ENCODE measurements at regions not wholly inside any gene's neighbourhood (a gene's known extent, or its start where the extent isn't known, plus 50 kb on each side); places are given as distances from the start of the nearest gene placed in this dataset.

DNA sequence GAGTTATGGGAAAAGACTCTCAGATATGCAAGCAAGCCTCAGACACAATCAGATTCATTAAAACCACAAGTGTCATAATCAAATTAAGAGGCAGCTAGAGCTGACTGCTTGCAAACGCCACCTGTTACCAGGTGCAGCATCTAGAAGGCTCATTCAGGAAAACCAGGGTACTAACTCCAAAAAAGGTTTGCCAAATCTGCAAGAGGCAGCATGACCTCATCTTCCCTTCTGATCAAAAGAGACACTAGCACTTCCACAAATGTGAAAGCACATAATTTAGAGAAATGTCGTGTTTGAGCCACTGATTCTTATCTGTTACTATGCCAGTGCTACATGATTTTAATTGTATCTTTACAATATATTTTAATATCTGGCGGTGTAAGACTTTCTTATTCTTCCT lies 123.3 kb upstream of the NANOGP8 start:
- no peaks in the 10 kb centered on the region for H3K27me3 ChIP-seq (ENCODE audit: low read depth, low read length)
- no peaks in the 10 kb centered on the region for H3K9me3 ChIP-seq (ENCODE audit: control insufficient read depth in 1 of 2, low read length in 2 of 2)
- no peak overlapping the region for H3K27ac ChIP-seq (ENCODE audit: low read length)
- no peaks in the 10 kb centered on the region for H3K4me1 ChIP-seq (ENCODE audit: control insufficient read depth in 1 of 2, insufficient read depth in 2 of 2, low read length in 2 of 2)
- no peak overlapping the region for H3K4me3 ChIP-seq (ENCODE audit: low read depth in 1 of 2, low read length in 2 of 2)
- H3K36me3 ChIP-seq (ENCODE audit: control insufficient read depth in 1 of 2, insufficient read depth in 2 of 2, low read length in 2 of 2), result no peaks in the 10 kb centered on the region

DNA sequence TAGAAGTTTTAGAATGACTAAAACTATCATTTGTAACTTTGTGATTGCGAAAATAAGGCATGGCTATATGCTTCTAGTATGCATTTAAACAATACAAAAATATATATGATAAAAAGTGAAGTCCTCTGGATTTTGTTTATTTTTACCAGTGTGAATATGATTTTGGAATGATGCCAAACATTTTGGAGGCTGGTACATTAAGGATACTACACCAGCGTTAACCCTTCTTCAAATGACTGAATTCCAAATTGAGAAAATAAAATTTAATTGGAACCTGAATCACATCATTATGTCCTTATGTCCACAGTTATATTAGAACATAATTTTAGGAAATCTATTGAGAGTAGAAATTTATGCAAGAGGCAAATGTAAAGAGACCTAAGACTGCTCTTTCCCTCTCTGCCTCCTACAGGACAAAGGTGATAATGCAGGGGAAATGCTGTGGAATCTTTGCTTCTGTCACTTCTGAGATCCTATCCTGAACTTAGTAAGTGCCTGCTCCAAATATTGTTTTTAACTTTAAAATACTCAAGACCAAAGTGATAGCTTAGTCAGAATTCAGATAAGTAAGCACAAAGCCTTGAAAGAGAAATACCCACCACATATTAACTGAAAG lies 121.1 kb upstream of the NANOGP8 start:
- no peaks in the 10 kb centered on the region for H3K36me3 ChIP-seq (ENCODE audit: control insufficient read depth in 1 of 2, insufficient read depth in 2 of 2, low read length in 2 of 2)
- no peak overlapping the region for H3K4me3 ChIP-seq (ENCODE audit: low read depth in 1 of 2, low read length in 2 of 2)
- H3K4me1 ChIP-seq (ENCODE audit: control insufficient read depth in 1 of 2, insufficient read depth in 2 of 2, low read length in 2 of 2), result no peaks in the 10 kb centered on the region
- no peaks in the 10 kb centered on the region for H3K9me3 ChIP-seq (ENCODE audit: control insufficient read depth in 1 of 2, low read length in 2 of 2)
- no peak overlapping the region for H3K27ac ChIP-seq (ENCODE audit: low read length)
- H3K27me3 ChIP-seq (ENCODE audit: low read depth, low read length), result no peaks in the 10 kb centered on the region

DNA sequence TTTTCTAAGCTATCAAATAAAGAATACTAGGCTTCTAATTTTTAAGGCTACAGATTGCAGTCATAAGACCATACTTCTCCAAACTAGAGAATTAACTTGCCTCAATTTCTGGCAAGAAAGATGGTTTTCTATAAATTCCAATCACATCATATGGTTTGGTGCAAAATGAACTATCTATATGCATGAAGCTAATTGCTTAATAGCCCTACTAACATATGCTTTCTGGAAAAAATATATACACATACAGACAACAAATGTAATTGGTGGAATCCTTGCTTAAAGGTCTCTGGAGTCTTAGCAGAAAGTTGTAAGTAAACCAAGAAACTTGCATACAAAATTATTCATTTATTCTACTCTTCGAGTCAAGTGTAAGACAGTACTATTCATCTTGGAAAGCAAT lies 113.1 kb upstream of the NANOGP8 start:
- H3K9me3 ChIP-seq (ENCODE audit: control insufficient read depth in 1 of 2, low read length in 2 of 2), result no peaks in the 10 kb centered on the region
- no peaks in the 10 kb centered on the region for H3K27me3 ChIP-seq (ENCODE audit: low read depth, low read length)
- no peak overlapping the region for H3K4me3 ChIP-seq (ENCODE audit: low read depth in 1 of 2, low read length in 2 of 2)
- no peaks in the 10 kb centered on the region for H3K4me1 ChIP-seq (ENCODE audit: control insufficient read depth in 1 of 2, insufficient read depth in 2 of 2, low read length in 2 of 2)
- H3K36me3 ChIP-seq (ENCODE audit: control insufficient read depth in 1 of 2, insufficient read depth in 2 of 2, low read length in 2 of 2), result no peaks in the 10 kb centered on the region
- H3K27ac ChIP-seq (ENCODE audit: low read length), result no peak overlapping the region

GRCh38 chr15:35197754-35198153 lies 112.7 kb upstream of the NANOGP8 start:
- H3K36me3 ChIP-seq (ENCODE audit: control insufficient read depth in 1 of 2, insufficient read depth in 2 of 2, low read length in 2 of 2), result no peaks in the 10 kb centered on the region
- H3K9me3 ChIP-seq (ENCODE audit: control insufficient read depth in 1 of 2, low read length in 2 of 2), result no peaks in the 10 kb centered on the region
- H3K27me3 ChIP-seq (ENCODE audit: low read depth, low read length), result no peaks in the 10 kb centered on the region
- no peak overlapping the region for H3K27ac ChIP-seq (ENCODE audit: low read length)
- H3K4me3 ChIP-seq (ENCODE audit: low read depth in 1 of 2, low read length in 2 of 2), result no peak overlapping the region
- no peaks in the 10 kb centered on the region for H3K4me1 ChIP-seq (ENCODE audit: control insufficient read depth in 1 of 2, insufficient read depth in 2 of 2, low read length in 2 of 2)

DNA sequence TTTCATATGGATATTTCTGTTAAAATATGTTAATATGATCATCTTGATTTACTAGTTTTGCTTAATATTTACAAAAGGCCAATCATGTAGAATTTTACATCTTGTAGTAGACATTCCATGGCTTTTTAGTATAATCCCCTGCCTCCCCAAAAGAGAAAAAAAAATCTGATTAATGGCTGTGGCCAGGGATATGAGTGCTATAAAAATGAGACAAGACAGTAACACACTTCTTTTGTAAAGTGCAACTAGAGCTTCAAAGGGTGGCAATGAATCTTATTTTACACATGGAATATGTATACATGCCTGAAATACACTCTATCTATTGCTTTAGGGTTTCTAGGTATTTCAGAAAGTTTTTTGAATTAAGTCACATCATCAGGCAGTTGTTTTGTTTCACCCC lies 112.2 kb upstream of the NANOGP8 start:
- H3K4me1 ChIP-seq (ENCODE audit: control insufficient read depth in 1 of 2, insufficient read depth in 2 of 2, low read length in 2 of 2), result no peaks in the 10 kb centered on the region
- no peak overlapping the region for H3K4me3 ChIP-seq (ENCODE audit: low read depth in 1 of 2, low read length in 2 of 2)
- H3K9me3 ChIP-seq (ENCODE audit: control insufficient read depth in 1 of 2, low read length in 2 of 2), result peaks cover 0 to under 1% of the 10 kb centered on the region in 2 donors
- no peak overlapping the region for H3K27ac ChIP-seq (ENCODE audit: low read length)
- H3K27me3 ChIP-seq (ENCODE audit: low read depth, low read length), result no peaks in the 10 kb centered on the region
- H3K36me3 ChIP-seq (ENCODE audit: control insufficient read depth in 1 of 2, insufficient read depth in 2 of 2, low read length in 2 of 2), result no peaks in the 10 kb centered on the region

GRCh38 chr15:35196273-35196672 lies 111.2 kb upstream of the NANOGP8 start:
- Histone ChIP-seq H3K4me1 (ENCODE audit: control insufficient read depth in 1 of 2, insufficient read depth in 2 of 2, low read length in 2 of 2) (no peaks in the 10 kb centered on the region), H3K27ac (ENCODE audit: low read length) (no peak overlapping the region), H3K9me3 (ENCODE audit: control insufficient read depth in 1 of 2, low read length in 2 of 2) (peaks cover 8 to 10% of the 10 kb centered on the region in 2 donors), H3K36me3 (ENCODE audit: control insufficient read depth in 1 of 2, insufficient read depth in 2 of 2, low read length in 2 of 2) (no peaks in the 10 kb centered on the region), H3K27me3 (ENCODE audit: low read depth, low read length) (no peaks in the 10 kb centered on the region), H3K4me3 (ENCODE audit: low read depth in 1 of 2, low read length in 2 of 2) (no peak overlapping the region)

GRCh38 chr15:35195649-35196048 lies 110.6 kb upstream of the NANOGP8 start:
- no peak overlapping the region for H3K4me3 ChIP-seq (ENCODE audit: low read depth in 1 of 2, low read length in 2 of 2)
- no peaks in the 10 kb centered on the region for H3K36me3 ChIP-seq (ENCODE audit: control insufficient read depth in 1 of 2, insufficient read depth in 2 of 2, low read length in 2 of 2)
- H3K4me1 ChIP-seq (ENCODE audit: control insufficient read depth in 1 of 2, insufficient read depth in 2 of 2, low read length in 2 of 2), result no peaks in the 10 kb centered on the region
- no peak overlapping the region for H3K27ac ChIP-seq (ENCODE audit: low read length)
- peaks cover 10 to 14% of the 10 kb centered on the region in 2 donors for H3K9me3 ChIP-seq (ENCODE audit: control insufficient read depth in 1 of 2, low read length in 2 of 2)
- H3K27me3 ChIP-seq (ENCODE audit: low read depth, low read length), result no peaks in the 10 kb centered on the region

DNA sequence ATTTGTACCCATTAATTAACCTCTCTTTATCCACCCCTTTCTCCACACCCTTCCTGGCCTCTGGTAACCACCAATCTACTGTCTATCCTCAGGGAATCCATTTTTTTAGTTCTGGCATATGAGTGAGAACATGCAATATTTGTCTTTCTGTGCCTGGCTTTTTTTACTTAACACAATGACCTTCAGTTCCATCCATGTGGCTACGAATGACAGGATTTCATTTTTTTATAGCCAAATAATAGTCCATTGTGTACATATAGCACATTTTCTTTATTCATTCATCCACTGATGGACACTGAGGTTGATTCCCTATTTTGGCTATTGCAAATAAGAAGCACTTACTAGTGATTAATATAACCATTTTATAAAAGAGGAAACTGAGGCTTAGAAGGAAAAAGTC lies 109.9 kb upstream of the NANOGP8 start:
- H3K4me1 ChIP-seq (ENCODE audit: control insufficient read depth in 1 of 2, insufficient read depth in 2 of 2, low read length in 2 of 2), result no peaks in the 10 kb centered on the region
- H3K4me3 ChIP-seq (ENCODE audit: low read depth in 1 of 2, low read length in 2 of 2), result no peak overlapping the region
- no peaks in the 10 kb centered on the region for H3K36me3 ChIP-seq (ENCODE audit: control insufficient read depth in 1 of 2, insufficient read depth in 2 of 2, low read length in 2 of 2)
- H3K9me3 ChIP-seq (ENCODE audit: control insufficient read depth in 1 of 2, low read length in 2 of 2), result peaks cover 10 to 14% of the 10 kb centered on the region in 2 donors
- H3K27me3 ChIP-seq (ENCODE audit: low read depth, low read length), result no peaks in the 10 kb centered on the region
- no peak overlapping the region for H3K27ac ChIP-seq (ENCODE audit: low read length)

DNA sequence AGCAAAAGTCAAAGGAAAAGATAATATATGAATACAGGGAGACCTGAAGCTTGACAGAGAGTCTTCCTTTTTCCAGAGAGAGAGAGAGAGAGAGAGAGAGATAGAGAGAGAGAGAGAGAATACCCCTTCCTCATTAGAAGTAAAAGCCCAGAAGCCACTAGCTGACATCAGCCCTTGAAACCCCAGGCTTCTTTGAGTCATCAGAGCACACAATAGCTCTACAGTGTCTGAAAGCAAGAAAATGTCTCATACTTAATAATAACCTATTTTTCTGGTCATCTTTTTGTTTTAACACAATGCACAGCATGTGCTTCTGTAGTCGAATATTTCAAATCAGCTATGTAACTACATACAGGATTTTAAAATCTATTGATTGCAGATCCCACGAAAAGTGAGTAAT lies 109.2 kb upstream of the NANOGP8 start:
- Histone ChIP-seq H3K4me3 (ENCODE audit: low read depth in 1 of 2, low read length in 2 of 2) (no peak overlapping the region), H3K36me3 (ENCODE audit: control insufficient read depth in 1 of 2, insufficient read depth in 2 of 2, low read length in 2 of 2) (no peaks in the 10 kb centered on the region), H3K9me3 (ENCODE audit: control insufficient read depth in 1 of 2, low read length in 2 of 2) (peaks cover 10 to 14% of the 10 kb centered on the region in 2 donors), H3K27ac (ENCODE audit: low read length) (no peak overlapping the region), H3K27me3 (ENCODE audit: low read depth, low read length) (no peaks in the 10 kb centered on the region), H3K4me1 (ENCODE audit: control insufficient read depth in 1 of 2, insufficient read depth in 2 of 2, low read length in 2 of 2) (no peaks in the 10 kb centered on the region)

GRCh38 chr15:35191783-35192182 lies 106.7 kb upstream of the NANOGP8 start:
- Histone ChIP-seq H3K4me1 (ENCODE audit: control insufficient read depth in 1 of 2, insufficient read depth in 2 of 2, low read length in 2 of 2) (peaks cover 0 to 2% of the 10 kb centered on the region in 2 donors), H3K27ac (ENCODE audit: low read length) (no peak overlapping the region), H3K27me3 (ENCODE audit: low read depth, low read length) (no peaks in the 10 kb centered on the region), H3K9me3 (ENCODE audit: control insufficient read depth in 1 of 2, low read length in 2 of 2) (peaks cover 10 to 14% of the 10 kb centered on the region in 2 donors), H3K4me3 (ENCODE audit: low read depth in 1 of 2, low read length in 2 of 2) (no peak overlapping the region), H3K36me3 (ENCODE audit: control insufficient read depth in 1 of 2, insufficient read depth in 2 of 2, low read length in 2 of 2) (no peaks in the 10 kb centered on the region)

- peaks cover 0 to 10% of the 10 kb centered on the region in 2 donors for H3K4me1 ChIP-seq (ENCODE audit: control insufficient read depth in 1 of 2, insufficient read depth in 2 of 2, low read length in 2 of 2)
Observed at GRCh38 chr15:35186346-35186745, 101.3 kb upstream of the NANOGP8 start.

DNA sequence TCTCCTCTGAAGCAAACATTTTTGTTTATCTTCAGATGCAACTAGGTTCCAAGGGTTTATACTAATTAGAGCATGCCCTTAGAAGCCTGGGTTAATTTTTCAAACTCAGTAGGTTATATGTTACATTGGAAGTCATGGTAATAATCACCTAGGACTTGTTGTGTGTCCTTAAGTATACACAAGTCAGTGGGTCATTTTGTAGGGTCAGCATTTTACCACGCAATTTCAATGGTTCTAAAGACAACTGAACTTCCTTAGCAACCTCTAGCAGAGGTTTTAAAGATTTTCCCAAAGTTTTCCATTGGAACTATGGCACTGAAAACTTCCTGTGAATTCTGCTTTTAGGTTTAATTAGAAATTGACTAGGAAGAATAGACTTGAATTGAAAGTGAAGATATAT lies 99.6 kb upstream of the NANOGP8 start:
- Histone ChIP-seq H3K4me3 (ENCODE audit: low read depth in 1 of 2, low read length in 2 of 2) (no peak overlapping the region), H3K4me1 (ENCODE audit: control insufficient read depth in 1 of 2, insufficient read depth in 2 of 2, low read length in 2 of 2) (peaks cover 0 to 10% of the 10 kb centered on the region in 2 donors), H3K36me3 (ENCODE audit: control insufficient read depth in 1 of 2, insufficient read depth in 2 of 2, low read length in 2 of 2) (no peaks in the 10 kb centered on the region), H3K9me3 (ENCODE audit: control insufficient read depth in 1 of 2, low read length in 2 of 2) (no peaks in the 10 kb centered on the region), H3K27ac (ENCODE audit: low read length) (no peak overlapping the region), H3K27me3 (ENCODE audit: low read depth, low read length) (no peaks in the 10 kb centered on the region)

More at GRCh38 chr15:35186346-35186745, 101.3 kb upstream of the NANOGP8 start:
- Histone ChIP-seq H3K27me3 (ENCODE audit: low read depth, low read length) (no peaks in the 10 kb centered on the region), H3K36me3 (ENCODE audit: control insufficient read depth in 1 of 2, insufficient read depth in 2 of 2, low read length in 2 of 2) (no peaks in the 10 kb centered on the region), H3K4me3 (ENCODE audit: low read depth in 1 of 2, low read length in 2 of 2) (no peak overlapping the region), H3K27ac (ENCODE audit: low read length) (no peak overlapping the region), H3K9me3 (ENCODE audit: control insufficient read depth in 1 of 2, low read length in 2 of 2) (peaks cover 3 to 4% of the 10 kb centered on the region in 2 donors)
